Left cardiac atrium (tissue), 4 donors: ENCODE measurements at regions not wholly inside any gene's neighbourhood (a gene's known extent, or its start where the extent isn't known, plus 50 kb on each side); places are given as distances from the start of the nearest gene placed in this dataset.

Experiments used
- ATAC-seq, 2 donors: fragments of 200-7000 bp; cut with Tn5 transposase; one replicate each; pipeline ENCODE4 v1.9.1; 2020; ENCODE audit warnings: mild to moderate bottlenecking in 2 of 2, moderate library complexity in 2 of 2
- DNase-seq: peaks from one replicate; pipeline ENCODE4 v3.0.0-alpha.2; 2020
- intact Hi-C, 2 donors: fragments of 100-400 bp; cut with DNase I; formaldehyde crosslinking; loops; one replicate each; pipeline versions ENCODE4 v1.14.1 to v1.15.1; 2022 to 2023
- donor health status: DM: no; HTN: yes; CAD: no.
- donor health status: DM: no; HTN: yes; CAD: no; lungs with severe emphysema.
- donor health status: DM: yes; HTN: yes; CAD: no.
- donor health status: Dilated cardiomyopathy.

DNA sequence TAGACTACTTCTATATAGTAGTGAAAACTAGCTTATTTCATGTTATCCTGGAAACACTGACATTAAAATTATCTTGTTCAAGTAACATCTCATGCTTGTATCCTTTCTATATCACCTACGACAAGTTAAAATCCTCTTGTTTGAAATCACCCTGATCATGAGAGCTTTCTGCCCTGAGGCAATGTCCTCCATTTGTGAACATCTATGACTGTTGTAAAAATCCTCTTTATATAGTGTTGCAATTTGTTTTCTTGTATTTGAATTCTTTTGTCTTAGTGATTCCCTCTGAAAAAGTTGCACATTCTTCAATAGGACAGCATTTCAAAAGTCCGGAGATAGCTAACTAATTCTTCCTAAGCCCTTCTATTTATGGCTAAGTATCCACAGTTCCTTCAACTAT is 480.3 kb downstream of the NSUN3 start:
- intact Hi-C loops, result no loop called here
- ATAC-seq (no peak), DNase-seq (no peak)

DNA sequence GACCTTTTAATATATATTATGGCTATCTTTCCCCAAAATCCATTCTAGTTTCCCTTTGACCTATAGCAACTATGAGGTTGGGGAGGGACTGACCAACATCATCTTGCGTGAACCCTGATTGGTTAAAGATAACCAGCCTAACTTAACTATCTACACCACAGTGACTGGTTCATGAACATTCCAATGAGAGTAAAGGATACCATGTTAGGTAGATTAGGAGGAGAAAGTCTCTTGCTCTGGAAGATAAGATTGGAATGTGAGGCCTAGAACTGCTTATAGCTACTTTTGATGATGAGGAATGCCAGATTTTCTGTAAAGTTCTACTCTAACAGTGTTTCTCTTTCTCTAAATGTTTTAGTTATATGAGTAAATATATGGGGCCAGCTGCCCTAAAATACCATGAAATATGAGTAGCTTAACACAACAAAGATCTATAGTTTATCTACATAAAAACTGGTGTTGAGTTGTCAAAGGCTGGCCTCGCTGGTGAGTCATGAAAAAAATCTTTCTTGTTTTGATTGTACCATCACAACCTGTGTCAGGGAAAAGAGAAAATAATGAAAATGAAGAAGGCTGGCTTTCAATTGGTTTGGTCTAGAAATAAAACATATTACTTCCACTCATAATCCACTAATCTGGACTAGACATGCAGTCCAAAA is 481.4 kb downstream of the NSUN3 start:
- DNase-seq, result no peak
- no peak for ATAC-seq
- intact Hi-C loops, result no loop called here

DNA sequence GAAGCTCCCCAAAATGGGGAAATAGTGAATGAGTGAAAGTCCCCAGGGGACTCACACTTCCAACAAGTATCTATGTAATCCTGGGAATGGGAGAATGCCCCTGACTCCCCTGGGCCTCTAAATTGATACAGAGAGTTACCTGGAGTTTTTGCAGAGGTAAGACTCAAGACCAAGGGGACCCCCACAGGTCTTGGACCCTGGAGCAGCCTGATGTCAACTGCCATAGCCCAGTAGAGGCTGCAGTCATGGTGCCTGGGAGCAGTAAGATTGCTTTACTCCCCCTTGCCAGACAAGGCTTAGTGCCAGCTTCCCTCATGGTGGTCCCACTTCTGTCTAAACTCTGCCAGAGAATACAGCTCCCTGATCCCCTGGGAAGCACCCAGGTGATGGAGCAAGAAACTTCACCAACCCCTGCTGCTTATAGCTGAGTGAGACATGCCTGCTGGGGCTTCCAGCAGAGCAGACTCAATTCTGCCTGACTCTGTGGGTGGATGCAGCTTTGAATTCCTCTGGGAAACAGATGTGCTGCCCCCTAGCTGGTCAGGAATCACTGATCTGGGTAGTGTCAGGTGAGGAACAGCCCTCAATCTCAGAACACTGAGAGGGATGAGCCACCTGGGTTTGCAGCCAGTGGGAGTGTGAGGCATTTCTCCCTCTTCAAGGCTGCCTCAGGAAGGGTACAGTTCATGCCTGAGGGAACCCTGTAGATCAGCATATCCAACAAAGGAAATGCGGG is 485.9 kb downstream of the NSUN3 start:
- DNase-seq (no peak), ATAC-seq (no peak)
- intact Hi-C loops, result no loop called here

DNA sequence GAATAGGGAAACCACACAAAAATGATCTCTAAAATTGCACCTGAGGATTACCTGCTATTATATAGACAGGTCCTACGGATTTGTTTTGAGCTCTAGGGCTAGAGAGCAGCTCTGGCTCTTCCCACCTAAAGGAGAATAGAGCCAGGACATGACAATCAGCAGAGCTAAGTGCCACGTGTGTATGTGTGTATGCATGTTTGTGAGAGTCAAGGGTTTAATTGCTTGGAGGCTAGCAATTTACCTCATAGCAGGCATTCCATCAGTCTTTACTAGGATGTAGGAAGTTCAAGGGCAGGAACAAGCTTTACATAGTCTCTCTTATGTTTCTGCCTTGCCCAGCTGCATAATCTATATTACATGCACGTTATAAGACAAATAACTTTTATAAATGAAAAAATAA is 498.2 kb downstream of the NSUN3 start:
- no peak for DNase-seq
- intact Hi-C loops, result no loop called here
- ATAC-seq, result no peak

DNA sequence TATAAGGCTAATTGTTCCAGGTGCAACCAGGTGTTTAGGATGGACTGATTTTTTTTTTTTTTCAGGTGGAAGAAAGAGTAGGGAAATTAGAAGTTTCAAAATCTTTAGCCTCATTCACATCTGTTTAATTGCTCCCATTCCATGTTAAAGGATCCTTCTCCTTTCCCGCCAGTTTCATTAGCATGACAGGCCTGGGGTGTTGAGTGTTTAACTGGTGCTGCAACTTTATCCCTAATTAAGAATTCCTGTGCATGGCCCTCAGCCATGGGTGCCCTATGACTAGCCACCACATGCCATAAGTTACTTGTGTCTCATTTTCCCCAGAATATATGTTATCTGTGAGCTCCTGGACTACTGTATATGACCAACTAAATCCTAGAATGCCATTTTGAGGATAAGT is 501.4 kb downstream of the NSUN3 start:
- intact Hi-C loops, result no loop called here
- DNase-seq, result no peak
- ATAC-seq, result no peak

DNA sequence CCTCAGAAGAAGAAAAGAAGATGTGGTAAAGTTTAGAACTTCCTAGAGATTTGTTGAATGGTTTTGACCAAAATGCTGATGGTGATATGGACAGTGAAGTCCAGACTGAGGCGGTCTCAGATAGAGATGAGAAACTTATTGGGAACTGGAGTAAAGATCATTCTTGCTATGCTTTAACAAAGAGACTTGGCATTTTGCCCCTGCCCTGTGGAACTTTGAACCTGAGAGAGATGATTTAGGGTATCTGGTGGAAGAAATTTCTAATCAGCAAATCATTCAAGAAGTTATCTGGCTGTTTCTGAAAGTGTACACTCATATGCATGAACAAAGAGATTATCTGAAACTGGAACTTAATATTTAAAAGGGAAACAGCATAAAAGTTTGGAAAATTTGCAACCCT is 505.2 kb downstream of the NSUN3 start:
- DNase-seq (no peak), ATAC-seq (no peak)
- intact Hi-C loops, result no loop called here

DNA sequence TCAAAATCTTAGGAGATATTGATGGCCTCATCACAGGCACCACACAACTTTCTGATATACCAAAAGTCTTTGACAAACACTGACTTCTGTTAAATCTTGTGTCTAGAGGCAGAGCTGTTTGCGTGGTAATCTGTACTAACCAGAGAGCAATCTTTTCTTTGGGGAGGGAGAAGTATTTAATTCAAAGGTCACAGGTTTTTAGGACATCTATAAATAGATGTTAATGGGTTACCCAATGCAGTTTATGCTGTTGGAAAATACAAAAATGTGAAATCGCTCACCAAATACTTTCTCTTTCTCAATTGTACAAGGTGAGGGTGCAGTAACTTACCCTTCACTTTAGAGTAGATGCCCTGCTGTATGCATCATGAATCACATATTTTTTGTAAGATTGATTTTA is 510.5 kb downstream of the NSUN3 start:
- intact Hi-C loops, result no loop called here
- no peak for ATAC-seq
- no peak for DNase-seq

DNA sequence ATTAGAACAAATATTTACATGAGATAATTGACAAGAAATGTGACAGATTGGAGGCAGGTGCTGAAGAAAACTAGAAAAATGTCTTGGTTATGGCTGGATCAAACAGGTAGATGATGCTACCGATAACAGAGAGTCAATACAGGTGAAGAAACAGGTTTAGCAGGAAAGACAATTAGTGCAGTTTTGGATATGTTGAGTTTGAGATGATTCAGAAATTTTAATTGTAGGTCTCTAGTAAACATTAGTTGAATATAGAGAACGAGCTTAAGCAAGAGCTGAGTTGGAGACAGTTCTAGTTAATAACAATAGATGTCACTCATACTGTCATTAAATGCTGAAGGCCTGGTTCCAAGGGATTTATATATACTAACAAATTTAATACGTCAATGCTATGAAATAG is 524.4 kb downstream of the NSUN3 start:
- DNase-seq, result no peak
- intact Hi-C loops, result no loop called here
- ATAC-seq, result no peak

DNA sequence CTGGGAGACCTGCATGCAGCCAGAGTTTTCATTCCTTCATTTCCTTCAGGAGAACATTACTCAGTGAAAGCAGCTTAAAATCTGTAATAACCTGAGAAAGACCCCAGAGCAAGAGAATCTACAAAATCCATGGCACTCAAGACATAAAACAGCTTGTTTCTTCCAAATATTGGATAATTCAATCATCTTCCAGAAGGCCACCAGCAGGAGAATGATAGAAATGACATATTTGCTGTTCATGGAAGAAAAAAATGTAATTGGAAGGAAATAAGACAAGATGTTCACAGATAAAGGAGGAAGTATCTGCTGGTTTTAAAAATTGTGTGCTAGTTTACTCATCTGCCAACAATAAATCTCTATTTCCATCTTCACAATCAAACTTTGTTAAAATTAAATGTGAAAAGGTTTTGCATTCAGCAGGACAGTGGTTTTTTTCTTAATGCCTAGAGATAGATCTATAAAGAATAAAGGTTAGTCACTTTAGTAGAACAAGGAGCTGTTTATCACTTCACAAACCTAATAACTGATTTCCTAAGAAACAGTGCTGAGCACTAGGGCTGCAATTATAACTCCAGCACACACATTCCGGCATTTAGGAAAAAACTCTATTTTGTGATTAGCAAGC is 530.8 kb downstream of the NSUN3 start:
- ATAC-seq, result no peak
- intact Hi-C loops, result no loop called here
- DNase-seq, result no peak

DNA sequence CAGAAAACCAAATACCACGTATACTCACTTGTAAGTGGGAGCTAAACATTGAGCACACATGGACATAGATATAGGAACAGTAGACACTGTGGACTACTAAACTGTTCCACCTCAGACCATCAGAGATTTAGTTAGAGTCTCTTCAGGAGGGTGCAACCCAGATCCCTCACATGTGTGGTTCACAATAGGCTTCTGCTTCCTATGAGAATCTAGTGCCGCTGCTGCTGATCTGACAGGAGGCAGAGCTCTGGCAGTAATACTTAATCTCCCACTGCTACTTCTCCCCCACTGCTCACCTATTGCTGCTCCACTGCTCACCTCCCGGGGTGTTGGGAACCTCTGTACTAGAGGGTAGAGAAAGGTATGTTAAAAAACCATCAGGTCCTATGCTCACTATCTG is 533.3 kb downstream of the NSUN3 start:
- DNase-seq, result no peak
- intact Hi-C loops, result no loop called here
- ATAC-seq, result no peak

DNA sequence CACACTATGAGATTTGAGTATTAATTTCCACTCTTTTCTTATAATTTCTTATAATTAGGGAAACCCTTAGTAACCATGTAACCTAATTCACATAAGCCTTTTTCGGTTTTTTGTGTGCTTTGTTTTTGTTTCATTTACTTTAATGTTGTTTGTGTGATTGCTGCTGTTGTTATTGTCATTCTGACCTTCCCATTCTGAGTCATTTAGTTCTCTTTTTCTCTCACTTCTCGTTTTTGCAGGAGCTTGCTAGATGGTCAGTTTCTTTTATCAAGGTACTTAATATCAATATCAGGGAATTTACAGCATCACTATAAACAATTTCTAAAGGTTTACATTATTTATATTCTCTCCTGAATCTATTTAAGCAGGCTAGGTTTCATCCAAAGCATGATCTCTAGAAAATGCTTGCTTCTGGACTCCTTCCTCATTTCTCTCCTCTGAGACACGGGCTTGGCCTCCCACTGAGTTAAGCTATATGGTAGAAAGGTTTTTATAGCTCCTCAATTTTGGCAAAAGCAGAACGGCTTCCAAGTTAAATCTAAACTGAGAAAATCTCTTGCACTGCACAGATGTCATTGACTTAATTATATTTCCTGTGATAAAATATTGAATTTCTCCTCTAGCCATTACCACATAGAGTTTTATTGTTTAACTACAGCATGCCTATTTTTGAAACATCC is 534.2 kb downstream of the NSUN3 start:
- intact Hi-C loops, result no loop called here
- DNase-seq (no peak), ATAC-seq (no peak)

DNA sequence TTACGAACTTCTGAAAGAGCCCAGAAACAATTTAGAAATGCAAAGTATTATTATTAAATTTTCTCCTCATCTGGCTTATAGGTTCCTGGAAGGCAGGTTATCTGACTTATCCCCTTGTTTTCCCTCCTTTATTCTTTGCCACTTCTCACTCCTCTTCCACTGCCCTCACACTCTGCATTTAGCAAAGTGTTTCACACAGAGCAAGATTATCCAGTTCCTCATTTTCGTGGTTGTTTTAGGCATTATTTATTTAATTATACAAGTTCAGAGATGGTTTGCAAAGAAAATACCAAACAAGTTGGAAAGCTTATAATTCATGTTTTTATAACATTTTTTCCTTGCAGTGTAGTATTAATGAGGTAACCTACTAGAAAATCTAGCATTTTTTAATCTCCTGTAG is 544.9 kb downstream of the NSUN3 start:
- ATAC-seq (no peak), DNase-seq (no peak)
- intact Hi-C loops, result no loop called here

DNA sequence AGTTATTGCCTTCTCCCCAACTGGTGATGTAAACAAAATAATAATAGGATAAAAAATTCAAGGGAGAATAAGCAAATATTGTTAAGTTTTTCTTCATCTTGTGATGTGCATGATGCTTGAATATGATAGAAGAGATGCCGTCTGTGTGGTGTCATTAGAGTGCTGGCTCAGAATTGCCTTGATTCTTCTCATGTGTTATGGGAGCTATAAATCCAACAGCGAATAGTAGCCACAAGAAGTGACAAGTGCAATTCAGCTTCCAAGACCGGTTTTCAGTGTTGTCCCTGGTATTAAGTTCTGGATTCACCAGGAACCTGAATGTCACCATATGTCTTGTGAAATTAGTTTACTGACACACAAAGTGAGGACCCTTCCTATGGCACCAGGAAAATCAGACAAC is 547.0 kb downstream of the NSUN3 start:
- DNase-seq, result no peak
- ATAC-seq, result no peak
- intact Hi-C loops, result no loop called here

DNA sequence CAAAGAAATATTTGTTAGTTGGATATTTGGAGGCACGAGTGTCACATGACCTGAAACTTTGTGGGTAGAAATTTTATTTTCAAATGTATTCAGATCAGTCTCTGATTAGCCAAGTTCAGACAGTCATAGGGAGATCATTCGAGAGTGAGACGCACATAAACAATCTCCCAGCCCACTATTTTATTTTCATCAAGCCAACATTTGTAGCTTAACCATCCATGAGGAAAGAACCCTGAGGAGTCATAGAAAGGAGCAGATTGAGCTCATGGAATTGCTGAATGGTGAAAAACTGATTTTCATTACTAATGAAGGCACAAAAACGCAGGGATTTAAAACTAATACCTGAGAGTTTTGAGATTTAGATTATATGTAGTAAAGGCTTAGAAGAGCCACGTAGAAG is 548.7 kb downstream of the NSUN3 start:
- DNase-seq (no peak), ATAC-seq (no peak)
- intact Hi-C loops, result no loop called here

DNA sequence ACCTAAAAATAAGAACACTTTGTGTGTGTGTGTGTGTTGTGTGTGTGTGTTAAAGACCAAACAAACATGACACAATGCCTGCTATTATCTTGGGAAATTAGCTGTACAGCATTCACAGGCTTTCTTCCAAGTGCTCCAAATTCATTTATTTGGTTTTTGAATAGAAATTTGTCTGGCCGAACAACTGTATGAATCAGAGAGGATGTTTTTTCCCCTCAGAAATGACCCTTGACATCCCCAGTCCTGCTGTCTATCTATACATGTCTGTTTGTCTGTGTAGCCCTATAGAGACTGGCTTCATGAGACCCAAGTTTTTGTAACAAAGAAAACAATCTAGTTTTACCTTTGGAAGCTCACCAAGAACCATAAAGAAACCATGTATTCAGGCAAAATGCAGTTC is 549.8 kb downstream of the NSUN3 start:
- no peak for DNase-seq
- no peak for ATAC-seq
- intact Hi-C loops, result no loop called here

DNA sequence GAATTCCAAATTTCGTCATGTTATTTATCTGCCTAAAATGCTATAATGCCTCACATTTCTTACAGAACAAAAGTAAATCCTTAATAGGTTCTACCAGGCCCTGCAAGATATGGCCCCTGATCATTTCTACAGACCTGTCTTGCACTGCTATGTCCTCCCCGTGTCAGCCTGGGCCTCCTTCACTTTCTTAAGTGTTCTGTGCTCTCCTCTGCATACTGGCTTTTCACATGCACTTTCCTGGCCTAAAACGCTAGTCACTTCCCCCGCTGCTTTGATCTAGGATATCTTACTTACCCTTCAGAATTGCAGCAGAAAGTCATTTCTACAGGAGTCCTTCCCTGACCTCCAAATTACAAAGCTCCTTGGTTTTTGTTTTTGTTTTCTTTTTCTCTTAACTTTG is 551.3 kb downstream of the NSUN3 start:
- DNase-seq (no peak), ATAC-seq (no peak)
- intact Hi-C loops, result no loop called here

DNA sequence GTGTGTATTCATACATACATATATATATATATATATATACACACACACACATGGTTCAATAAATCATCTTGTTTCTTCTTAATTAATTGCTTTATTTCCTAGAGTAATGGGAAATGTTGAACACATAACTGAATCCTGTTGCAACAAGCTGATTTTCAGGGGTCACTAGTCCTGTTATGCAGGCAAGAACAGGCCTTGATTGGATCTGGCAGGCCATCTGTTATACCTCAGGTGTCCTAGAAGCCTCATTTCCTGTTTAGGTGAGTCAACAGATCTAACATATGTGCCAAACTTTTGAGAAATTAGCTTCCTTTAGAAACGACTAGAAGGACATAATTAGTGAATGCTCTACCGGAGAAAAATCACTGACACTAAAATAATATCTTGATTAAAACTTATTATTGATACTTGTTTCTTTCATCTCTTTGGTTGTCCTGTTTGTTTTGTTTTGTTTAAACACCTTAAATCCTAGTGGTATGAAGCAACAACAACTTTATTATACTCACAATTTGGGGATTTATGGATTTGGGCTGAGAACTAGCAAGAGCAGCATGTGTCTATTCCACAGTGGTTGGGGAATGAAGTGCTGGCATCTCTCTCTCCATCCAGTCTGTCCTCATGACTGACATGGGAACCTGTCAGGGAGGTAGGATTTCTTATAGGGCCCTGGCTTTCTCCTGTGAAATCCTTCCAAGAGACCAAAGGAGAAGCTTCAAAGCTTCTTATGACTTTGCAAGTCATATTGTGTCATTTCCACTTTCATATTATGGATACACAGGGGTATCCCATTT is 552.6 kb downstream of the NSUN3 start:
- intact Hi-C loops, result no loop called here
- no peak for ATAC-seq
- no peak for DNase-seq

DNA sequence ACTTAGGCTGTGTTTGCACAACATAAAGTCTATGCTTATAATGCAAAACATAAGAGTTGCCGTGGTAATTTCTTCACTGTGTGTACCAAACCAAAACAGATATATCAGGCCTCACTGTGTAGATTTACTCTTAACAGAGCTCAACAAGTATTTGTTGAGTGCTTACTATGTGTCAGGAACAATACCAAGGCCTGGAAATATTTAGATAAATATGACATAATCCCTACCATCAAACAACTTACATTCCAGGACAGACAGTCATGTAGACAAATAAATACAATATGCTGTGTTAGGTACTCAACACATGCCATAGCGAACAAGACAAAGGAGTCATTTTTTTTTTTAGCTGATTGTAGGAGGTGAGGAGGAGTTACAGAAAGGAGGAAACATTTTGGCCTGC is 554.0 kb downstream of the NSUN3 start:
- no peak for DNase-seq
- intact Hi-C loops, result no loop called here
- no peak for ATAC-seq

DNA sequence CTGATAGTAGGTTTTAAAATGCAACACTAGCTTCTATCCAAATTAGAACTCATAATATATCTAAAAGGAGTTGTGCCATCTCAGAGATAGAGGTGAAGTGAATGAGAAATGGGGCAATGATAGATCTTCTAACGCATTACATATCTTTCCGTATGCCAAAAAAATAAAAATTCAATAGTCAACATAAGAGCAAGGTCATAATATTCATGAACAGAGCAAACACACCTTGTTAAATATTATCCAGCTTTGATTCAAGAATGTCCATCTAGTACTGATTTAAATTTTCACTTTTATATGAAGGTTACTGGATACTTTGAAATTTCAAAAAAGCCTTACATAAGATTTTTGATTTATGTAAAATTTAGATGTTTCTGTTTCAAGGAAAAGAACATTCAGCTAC is 554.5 kb downstream of the NSUN3 start:
- ATAC-seq (no peak), DNase-seq (no peak)
- intact Hi-C loops, result no loop called here

DNA sequence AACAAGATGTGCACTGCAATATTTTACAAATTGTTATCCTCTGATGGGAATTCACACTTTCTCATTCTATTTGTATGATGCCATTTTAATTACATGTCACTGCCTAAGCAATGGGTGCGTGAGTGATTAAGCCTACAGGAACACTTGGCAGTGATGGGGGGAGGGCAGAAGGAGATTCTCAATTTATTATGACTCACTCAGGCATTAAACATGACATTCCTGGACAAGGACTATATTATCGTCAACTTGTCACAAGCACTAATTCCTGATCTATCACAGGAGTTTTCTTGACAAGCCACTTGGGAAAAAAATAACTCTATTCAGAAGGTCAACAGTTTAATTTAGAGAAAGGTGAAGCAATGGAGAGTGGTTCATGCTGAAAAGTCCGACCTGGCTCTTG is 556.8 kb downstream of the NSUN3 start:
- ATAC-seq (no peak), DNase-seq (no peak)
- intact Hi-C loops, result no loop called here
